ENCODE measurements at regions not wholly inside any gene's neighbourhood (a gene's known extent, or its start where the extent isn't known, plus 50 kb on each side); places are given as distances from the start of the nearest gene placed in this dataset.

DNA sequence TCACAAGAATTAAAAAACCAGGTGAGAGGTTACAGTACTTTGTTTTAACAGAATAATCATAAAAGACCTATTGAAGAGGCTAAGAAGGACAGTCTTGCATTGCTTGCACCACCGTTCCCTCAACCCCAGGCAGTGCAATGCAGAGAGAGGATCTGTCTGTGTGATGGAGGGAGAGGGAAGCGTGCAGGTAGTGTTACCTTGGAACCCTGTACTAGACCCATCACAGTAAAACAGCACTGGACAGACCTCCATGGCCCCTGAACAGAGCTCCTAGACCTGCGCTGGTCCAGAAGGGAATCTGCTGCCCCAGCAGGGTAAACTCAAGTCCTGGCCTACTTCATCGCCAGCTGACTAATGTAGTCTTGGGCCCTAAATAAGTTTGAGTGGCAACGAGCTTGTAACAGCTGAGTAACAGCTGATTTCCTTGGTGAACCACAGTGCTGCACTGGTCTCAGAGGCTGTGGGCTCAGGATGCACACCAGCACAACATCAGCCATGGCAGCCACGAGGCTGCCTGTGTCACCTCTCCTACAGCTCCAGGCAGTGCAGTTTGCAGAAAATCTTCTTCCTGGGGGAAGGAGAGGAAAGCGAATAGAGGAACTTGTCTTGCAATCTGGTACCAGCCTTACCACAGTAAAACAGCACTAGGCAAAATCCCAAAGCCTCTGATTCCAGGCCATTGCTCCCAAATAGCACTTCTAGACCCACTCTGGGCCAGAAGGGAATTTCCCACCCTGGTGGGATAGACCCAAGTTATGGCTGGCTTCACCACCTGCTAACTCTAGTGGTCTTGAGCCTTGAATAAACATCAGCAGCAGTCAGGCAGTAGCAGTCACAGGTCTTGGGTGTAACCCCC is 417.2 kb downstream of the CDH7 start:
- H3K9me3 Mint-ChIP-seq = peaks cover 34% of the 10 kb centered on the region
- no peaks in the 10 kb centered on the region for H3K4me1 Mint-ChIP-seq (ENCODE audit: low read depth)
- DNase-seq (ENCODE audit: low spot score) = no peak
- H3K27ac Mint-ChIP-seq = no peak overlapping the region
- no peaks in the 10 kb centered on the region for H3K36me3 Mint-ChIP-seq (ENCODE audit: low read depth)
- no peak overlapping the region for H3K4me3 Mint-ChIP-seq (ENCODE audit: low read depth)
- intact Hi-C loops (cut with micrococcal nuclease) = no loop called here
- no peaks in the 10 kb centered on the region for H3K27me3 Mint-ChIP-seq (ENCODE audit: low read depth)

DNA sequence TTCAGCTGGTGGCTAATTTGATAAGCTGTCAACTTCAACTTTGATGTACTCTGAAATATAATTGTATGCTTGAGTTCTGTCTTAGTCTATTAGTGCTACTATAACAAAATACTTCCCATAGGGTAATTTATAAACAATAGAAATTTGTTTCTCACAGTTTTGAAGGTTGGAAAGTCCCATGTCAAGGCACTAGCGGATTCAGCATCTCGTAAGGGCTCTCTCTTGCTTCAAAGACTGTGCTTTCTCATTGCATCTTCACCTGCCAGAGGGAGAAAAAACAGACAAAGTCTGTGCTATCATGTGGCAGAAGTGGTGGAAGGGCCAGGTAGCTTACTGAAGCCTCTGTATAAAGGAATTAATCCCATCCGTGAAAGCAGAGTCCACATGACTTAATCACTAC is 409.2 kb downstream of the CDH7 start:
- H3K27me3 Mint-ChIP-seq (ENCODE audit: low read depth) = no peaks in the 10 kb centered on the region
- no peak overlapping the region for H3K27ac Mint-ChIP-seq
- H3K36me3 Mint-ChIP-seq (ENCODE audit: low read depth) = no peaks in the 10 kb centered on the region
- DNase-seq (ENCODE audit: low spot score) = no peak
- H3K4me3 Mint-ChIP-seq (ENCODE audit: low read depth) = no peak overlapping the region
- H3K9me3 Mint-ChIP-seq = peaks cover 14% of the 10 kb centered on the region
- no peaks in the 10 kb centered on the region for H3K4me1 Mint-ChIP-seq (ENCODE audit: low read depth)
- intact Hi-C loops (cut with micrococcal nuclease) = no loop called here

DNA sequence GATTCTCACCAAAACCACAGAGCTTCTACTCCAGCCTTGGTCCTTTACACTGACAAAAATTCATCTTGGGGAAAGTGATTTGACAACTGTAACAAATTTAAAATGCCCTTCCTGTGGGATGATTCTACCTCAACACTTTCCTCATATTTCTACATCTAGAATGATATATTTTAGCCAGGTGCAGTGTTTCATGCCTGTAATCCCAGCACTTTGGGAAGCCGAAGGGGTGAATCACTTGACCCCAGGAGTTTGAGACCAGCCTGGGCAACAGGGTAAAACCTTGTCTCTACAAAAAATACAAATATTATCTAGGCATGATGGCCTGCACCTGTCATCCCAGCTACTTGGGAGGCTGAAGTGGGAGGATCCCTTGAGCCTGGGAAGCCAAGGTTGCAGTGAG is 408.6 kb downstream of the CDH7 start:
- intact Hi-C loops (cut with micrococcal nuclease) = no loop called here
- Mint-ChIP-seq H3K4me3 (ENCODE audit: low read depth) (no peak overlapping the region), H3K4me1 (ENCODE audit: low read depth) (no peaks in the 10 kb centered on the region), H3K36me3 (ENCODE audit: low read depth) (no peaks in the 10 kb centered on the region), H3K27me3 (ENCODE audit: low read depth) (no peaks in the 10 kb centered on the region), H3K27ac (no peak overlapping the region), H3K9me3 (peaks cover 14% of the 10 kb centered on the region)
- no peak for DNase-seq (ENCODE audit: low spot score)

DNA sequence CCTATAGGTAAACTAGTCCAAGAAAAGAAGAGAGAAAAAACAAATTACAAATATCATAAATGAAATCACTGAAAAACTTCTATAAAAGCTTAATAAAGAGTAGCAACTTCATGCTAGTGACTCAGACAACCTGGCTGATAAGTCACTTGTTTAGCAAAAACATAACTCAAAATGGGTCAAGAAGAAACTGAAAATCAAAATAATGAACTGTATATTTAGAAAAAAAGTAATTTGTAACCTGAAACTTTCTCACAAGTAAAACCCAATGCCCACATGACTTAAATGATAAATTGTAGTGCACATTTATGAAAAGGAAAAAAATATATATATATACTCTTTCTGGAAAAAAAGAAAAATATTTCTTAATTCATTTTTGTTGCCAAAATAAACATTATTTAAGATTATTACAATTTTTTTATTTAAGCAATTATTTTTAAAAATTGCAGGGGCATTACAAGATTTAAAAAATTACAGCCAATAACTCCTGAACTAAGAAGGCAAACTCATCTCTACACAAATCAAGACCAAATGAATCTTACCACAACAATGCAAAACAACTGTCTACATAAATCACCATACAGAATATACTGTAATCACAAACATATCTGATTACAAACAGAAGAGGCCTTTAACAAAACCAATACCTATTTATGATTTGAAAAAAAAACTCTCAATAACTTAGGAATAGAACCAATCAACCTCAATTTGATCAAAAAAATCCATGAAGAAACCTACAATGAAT is 406.3 kb downstream of the CDH7 start:
- Mint-ChIP-seq H3K27me3 (ENCODE audit: low read depth) (no peaks in the 10 kb centered on the region), H3K36me3 (ENCODE audit: low read depth) (no peaks in the 10 kb centered on the region), H3K4me1 (ENCODE audit: low read depth) (no peaks in the 10 kb centered on the region), H3K4me3 (ENCODE audit: low read depth) (no peak overlapping the region), H3K9me3 (peaks cover 16% of the 10 kb centered on the region), H3K27ac (no peak overlapping the region)
- intact Hi-C loops (cut with micrococcal nuclease) = no loop called here
- no peak for DNase-seq (ENCODE audit: low spot score)

DNA sequence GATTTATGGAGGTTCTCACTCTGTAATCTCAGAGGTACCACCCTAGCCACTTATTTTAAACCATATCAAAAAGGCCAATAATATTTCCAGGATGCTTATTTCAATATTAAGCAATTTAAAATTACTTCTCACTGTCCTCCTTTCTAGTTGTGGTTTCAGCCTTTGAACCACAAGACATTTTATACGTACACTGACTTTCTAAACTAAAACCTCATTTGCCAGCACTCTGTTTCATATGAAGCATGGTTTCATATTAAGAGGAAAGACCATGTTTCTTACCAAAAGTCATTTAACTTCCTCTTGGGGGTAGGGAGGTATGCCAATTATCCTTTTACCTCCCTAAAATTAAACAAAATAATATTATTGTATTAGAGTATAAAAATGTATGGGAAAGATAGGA is 399.8 kb downstream of the CDH7 start:
- H3K27me3 Mint-ChIP-seq (ENCODE audit: low read depth) = no peaks in the 10 kb centered on the region
- no peaks in the 10 kb centered on the region for H3K4me1 Mint-ChIP-seq (ENCODE audit: low read depth)
- peaks cover 18% of the 10 kb centered on the region for H3K9me3 Mint-ChIP-seq
- no peak for DNase-seq (ENCODE audit: low spot score)
- no peaks in the 10 kb centered on the region for H3K36me3 Mint-ChIP-seq (ENCODE audit: low read depth)
- H3K27ac Mint-ChIP-seq = no peak overlapping the region
- H3K4me3 Mint-ChIP-seq (ENCODE audit: low read depth) = no peak overlapping the region
- intact Hi-C loops (cut with micrococcal nuclease) = no loop called here

DNA sequence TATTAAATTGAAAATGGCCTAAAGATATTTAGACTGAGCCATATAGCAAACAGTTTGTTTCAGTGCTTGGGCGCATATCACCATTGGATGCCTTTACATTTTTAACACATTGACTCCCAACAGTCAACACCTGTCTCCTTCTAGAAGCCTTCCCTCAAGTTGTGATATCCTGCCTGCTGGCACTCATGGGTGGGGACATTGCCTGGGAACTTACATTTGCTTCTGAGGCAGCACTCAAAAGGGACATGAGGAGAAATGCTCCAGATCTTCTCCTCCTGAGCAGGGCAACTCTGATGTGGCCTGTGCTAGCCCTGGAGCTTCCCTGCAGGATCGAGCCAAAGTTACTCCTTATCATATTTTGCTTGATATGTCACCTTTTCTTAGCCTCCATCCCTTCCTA is 392.2 kb downstream of the CDH7 start:
- Mint-ChIP-seq H3K4me3 (ENCODE audit: low read depth) (no peak overlapping the region), H3K27me3 (ENCODE audit: low read depth) (no peaks in the 10 kb centered on the region), H3K27ac (no peak overlapping the region), H3K36me3 (ENCODE audit: low read depth) (no peaks in the 10 kb centered on the region), H3K9me3 (peaks cover 8% of the 10 kb centered on the region), H3K4me1 (ENCODE audit: low read depth) (no peaks in the 10 kb centered on the region)
- intact Hi-C loops (cut with micrococcal nuclease) = no loop called here
- no peak for DNase-seq (ENCODE audit: low spot score)

DNA sequence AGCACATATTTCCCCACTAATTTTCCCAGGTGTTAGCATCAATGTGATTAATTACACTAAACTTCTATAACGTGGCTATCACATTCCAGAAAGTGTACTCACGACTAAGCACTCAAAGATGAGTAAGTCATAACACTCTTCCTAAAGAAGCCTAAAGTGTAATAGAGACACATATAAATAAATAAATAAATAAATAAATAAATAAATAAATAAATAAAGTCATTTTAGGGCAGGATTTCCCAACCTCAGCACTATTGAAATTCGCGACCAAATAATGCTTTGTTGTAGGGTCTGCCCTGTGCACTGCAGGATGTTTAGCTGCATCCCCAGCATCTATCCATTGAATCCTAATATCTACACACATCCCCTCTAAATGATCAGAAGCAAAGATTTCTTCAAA is 390.9 kb downstream of the CDH7 start:
- Mint-ChIP-seq H3K4me1 (ENCODE audit: low read depth) (no peaks in the 10 kb centered on the region), H3K36me3 (ENCODE audit: low read depth) (no peaks in the 10 kb centered on the region), H3K9me3 (peaks cover 4% of the 10 kb centered on the region), H3K27ac (no peak overlapping the region), H3K4me3 (ENCODE audit: low read depth) (no peak overlapping the region), H3K27me3 (ENCODE audit: low read depth) (no peaks in the 10 kb centered on the region)
- intact Hi-C loops (cut with micrococcal nuclease) = no loop called here
- no peak for DNase-seq (ENCODE audit: low spot score)

DNA sequence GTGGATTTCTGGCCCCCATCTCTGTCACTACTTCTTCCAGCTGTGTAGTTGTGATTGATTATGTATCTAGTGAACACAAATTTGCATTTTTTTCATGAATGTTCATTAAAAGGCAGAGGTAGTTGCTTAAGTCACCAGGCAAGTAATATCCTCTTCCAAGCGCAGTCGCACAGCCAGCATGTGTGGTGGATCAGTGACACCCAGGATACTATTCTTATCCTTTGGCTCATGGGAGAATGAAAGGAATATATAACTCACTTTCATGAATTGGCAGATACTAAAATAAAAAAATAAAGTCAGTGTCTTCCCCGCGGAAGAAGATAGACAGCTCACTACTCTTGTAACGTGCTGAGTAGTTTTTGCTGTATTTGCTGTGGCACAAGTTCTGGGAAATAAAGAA is 387.8 kb downstream of the CDH7 start:
- Mint-ChIP-seq H3K9me3 (peaks cover 8% of the 10 kb centered on the region), H3K4me1 (ENCODE audit: low read depth) (no peaks in the 10 kb centered on the region), H3K27me3 (ENCODE audit: low read depth) (no peaks in the 10 kb centered on the region), H3K4me3 (ENCODE audit: low read depth) (no peak overlapping the region), H3K36me3 (ENCODE audit: low read depth) (no peaks in the 10 kb centered on the region), H3K27ac (no peak overlapping the region)
- intact Hi-C loops (cut with micrococcal nuclease) = no loop called here
- no peak for DNase-seq (ENCODE audit: low spot score)

DNA sequence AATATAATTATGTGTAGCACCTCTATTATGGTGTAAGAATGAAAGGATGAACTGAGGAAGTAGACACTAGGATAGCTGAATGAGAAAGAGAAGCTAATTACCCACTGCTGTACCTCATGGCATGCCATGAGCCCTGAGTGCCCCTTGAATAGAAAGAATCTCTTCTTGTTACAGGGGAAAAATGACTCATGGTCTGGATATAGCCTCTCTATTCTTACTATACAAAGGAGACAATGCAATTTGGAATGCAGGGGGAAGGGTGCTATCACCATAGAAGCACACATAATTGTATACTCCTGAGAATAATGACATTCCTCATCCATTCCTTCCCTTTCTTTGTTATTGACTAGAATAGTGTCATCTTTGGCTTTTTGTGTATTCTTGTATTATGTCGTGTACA is 385.2 kb downstream of the CDH7 start:
- H3K4me1 Mint-ChIP-seq (ENCODE audit: low read depth) = no peaks in the 10 kb centered on the region
- no peaks in the 10 kb centered on the region for H3K36me3 Mint-ChIP-seq (ENCODE audit: low read depth)

DNA sequence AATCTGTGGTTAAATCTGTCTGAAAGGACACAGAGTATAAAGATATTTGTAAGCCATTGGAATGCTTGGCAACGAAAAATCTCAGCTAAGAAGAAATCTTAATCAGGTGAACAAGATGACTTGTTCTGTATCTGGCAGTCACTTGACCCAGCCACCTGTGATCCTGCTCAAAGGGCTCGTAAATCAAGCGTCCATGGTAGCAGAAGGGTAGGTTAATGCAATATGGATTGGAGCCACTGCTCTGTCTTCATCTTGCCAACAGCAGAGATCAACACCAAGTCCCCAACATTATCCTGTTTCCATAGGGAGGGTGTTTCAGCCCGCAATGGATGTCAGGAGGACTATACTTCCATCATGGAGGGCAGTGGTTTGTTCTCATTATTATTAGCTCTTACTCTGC is 378.4 kb downstream of the CDH7 start:
- no peak for DNase-seq (ENCODE audit: low spot score)
- H3K36me3 Mint-ChIP-seq (ENCODE audit: low read depth) = no peaks in the 10 kb centered on the region
- H3K27me3 Mint-ChIP-seq (ENCODE audit: low read depth) = no peaks in the 10 kb centered on the region
- no peaks in the 10 kb centered on the region for H3K4me1 Mint-ChIP-seq (ENCODE audit: low read depth)
- H3K9me3 Mint-ChIP-seq = peaks cover 16% of the 10 kb centered on the region
- no peak overlapping the region for H3K4me3 Mint-ChIP-seq (ENCODE audit: low read depth)
- intact Hi-C loops (cut with micrococcal nuclease) = no loop called here
- H3K27ac Mint-ChIP-seq = no peak overlapping the region

More for the DNA sequence above, 385.2 kb downstream of the CDH7 start:
- peaks cover 4% of the 10 kb centered on the region for H3K9me3 Mint-ChIP-seq
- no peak overlapping the region for H3K27ac Mint-ChIP-seq
- intact Hi-C loops (cut with micrococcal nuclease) = no loop called here
- H3K4me3 Mint-ChIP-seq (ENCODE audit: low read depth) = no peak overlapping the region
- H3K27me3 Mint-ChIP-seq (ENCODE audit: low read depth) = no peaks in the 10 kb centered on the region
- no peak for DNase-seq (ENCODE audit: low spot score)

DNA sequence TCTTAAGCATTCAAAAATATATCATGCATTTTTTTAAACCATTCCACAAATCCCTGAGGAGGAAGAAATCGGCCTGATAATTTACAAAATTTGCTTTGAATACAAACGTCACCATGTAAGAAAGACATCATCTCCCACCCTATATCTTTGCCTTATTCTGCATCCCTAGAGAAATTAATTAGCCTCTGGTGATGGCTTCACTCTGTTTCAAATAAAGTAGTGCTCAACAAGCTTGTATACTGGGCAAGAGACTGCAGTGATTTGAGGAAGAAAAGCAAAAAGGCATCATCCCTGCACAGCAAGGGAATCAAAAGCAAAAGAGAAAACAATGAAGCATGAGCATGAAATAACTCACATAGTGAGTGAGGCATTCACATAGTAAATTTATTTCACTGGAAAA is 375.5 kb downstream of the CDH7 start:
- no peak overlapping the region for H3K4me3 Mint-ChIP-seq (ENCODE audit: low read depth)
- H3K27ac Mint-ChIP-seq = no peak overlapping the region
- intact Hi-C loops (cut with micrococcal nuclease) = no loop called here
- no peaks in the 10 kb centered on the region for H3K36me3 Mint-ChIP-seq (ENCODE audit: low read depth)
- no peaks in the 10 kb centered on the region for H3K4me1 Mint-ChIP-seq (ENCODE audit: low read depth)
- DNase-seq (ENCODE audit: low spot score) = no peak
- H3K27me3 Mint-ChIP-seq (ENCODE audit: low read depth) = no peaks in the 10 kb centered on the region
- peaks cover 16% of the 10 kb centered on the region for H3K9me3 Mint-ChIP-seq

DNA sequence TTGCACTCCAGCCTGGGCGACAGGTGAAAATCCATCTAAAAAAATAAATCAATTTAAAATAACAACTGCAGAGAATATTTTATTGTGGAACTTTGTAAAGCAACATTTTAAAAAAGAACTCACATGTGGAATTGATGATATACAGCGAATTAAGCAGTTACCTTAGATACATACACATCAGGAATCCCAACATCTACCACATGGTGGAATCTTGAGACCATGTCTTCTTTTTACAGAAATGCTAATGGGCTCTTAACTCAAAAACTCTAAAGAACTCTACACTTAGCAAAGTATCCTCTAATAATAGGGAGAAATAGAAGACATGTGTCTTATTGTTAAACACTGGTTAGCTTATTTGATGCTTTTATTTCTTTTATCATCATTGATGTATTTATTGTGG is 373.6 kb downstream of the CDH7 start:
- H3K27me3 Mint-ChIP-seq (ENCODE audit: low read depth) = no peaks in the 10 kb centered on the region
- intact Hi-C loops (cut with micrococcal nuclease) = no loop called here

DNA sequence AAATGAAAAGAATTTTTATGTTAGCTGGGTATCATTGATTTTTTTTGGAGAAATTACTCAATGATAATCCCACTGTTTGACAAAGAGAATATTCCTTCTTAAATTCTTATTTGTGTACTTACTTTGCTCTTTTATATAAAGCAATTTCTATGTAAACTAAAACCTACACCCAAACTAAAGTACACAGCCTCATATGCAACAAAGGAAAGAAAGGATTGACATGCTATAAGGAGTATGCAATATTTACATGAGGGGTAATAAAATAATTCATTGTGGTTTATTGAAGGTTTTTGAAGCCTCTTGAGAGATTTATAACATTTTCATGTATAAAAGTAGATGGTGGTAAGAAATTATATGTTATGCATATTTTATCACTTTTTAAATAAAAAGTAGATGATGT is 368.5 kb downstream of the CDH7 start:
- Mint-ChIP-seq H3K4me1 (ENCODE audit: low read depth) (no peaks in the 10 kb centered on the region), H3K27ac (no peak overlapping the region), H3K36me3 (ENCODE audit: low read depth) (no peaks in the 10 kb centered on the region), H3K9me3 (peaks cover 19% of the 10 kb centered on the region), H3K27me3 (ENCODE audit: low read depth) (no peaks in the 10 kb centered on the region), H3K4me3 (ENCODE audit: low read depth) (no peak overlapping the region)
- intact Hi-C loops (cut with micrococcal nuclease) = no loop called here
- DNase-seq (ENCODE audit: low spot score) = no peak

More for the DNA sequence above, 373.6 kb downstream of the CDH7 start:
- DNase-seq (ENCODE audit: low spot score) = no peak
- H3K36me3 Mint-ChIP-seq (ENCODE audit: low read depth) = no peaks in the 10 kb centered on the region
- H3K4me1 Mint-ChIP-seq (ENCODE audit: low read depth) = no peaks in the 10 kb centered on the region
- no peak overlapping the region for H3K4me3 Mint-ChIP-seq (ENCODE audit: low read depth)
- H3K9me3 Mint-ChIP-seq = peaks cover 5% of the 10 kb centered on the region
- no peak overlapping the region for H3K27ac Mint-ChIP-seq
